ENCODE measurements at regions not wholly inside any gene's neighbourhood (a gene's known extent, or its start where the extent isn't known, plus 50 kb on each side); places are given as distances from the start of the nearest gene placed in this dataset.

GRCh38 chr1:83508485-83509151, 490.3 kb downstream of the TTLL7 start:
- H3K4me3 ChIP-seq (ENCODE audit: severe bottlenecking), result no peak overlapping the region

GRCh38 chr1:83505148-83505547, 493.8 kb downstream of the TTLL7 start:
- H3K27me3 ChIP-seq (ENCODE audit: insufficient read depth, poor library complexity, severe bottlenecking), result no peaks in the 10 kb centered on the region
- no peak overlapping the region for H3K4me3 ChIP-seq (ENCODE audit: severe bottlenecking)
- TF ChIP-seq, protein P1, sequence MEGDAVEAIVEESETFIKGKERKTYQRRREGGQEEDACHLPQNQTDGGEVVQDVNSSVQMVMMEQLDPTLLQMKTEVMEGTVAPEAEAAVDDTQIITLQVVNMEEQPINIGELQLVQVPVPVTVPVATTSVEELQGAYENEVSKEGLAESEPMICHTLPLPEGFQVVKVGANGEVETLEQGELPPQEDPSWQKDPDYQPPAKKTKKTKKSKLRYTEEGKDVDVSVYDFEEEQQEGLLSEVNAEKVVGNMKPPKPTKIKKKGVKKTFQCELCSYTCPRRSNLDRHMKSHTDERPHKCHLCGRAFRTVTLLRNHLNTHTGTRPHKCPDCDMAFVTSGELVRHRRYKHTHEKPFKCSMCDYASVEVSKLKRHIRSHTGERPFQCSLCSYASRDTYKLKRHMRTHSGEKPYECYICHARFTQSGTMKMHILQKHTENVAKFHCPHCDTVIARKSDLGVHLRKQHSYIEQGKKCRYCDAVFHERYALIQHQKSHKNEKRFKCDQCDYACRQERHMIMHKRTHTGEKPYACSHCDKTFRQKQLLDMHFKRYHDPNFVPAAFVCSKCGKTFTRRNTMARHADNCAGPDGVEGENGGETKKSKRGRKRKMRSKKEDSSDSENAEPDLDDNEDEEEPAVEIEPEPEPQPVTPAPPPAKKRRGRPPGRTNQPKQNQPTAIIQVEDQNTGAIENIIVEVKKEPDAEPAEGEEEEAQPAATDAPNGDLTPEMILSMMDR (IDR thresholded peaks at IDR 0.05; ENCODE audit: poor library complexity, severe bottlenecking), result no peak
- ATAC-seq (ENCODE audit: low read depth) (no peak), DNase-seq (ENCODE audit: low spot score) (no peak)
- H3K4me1 ChIP-seq (ENCODE audit: insufficient read depth, poor library complexity, severe bottlenecking), result no peaks in the 10 kb centered on the region
- H3K9me3 ChIP-seq (ENCODE audit: severe bottlenecking), result no peaks in the 10 kb centered on the region
- H3K36me3 ChIP-seq (ENCODE audit: low read depth), result no peaks in the 10 kb centered on the region
- no peak overlapping the region for H3K27ac ChIP-seq (ENCODE audit: poor library complexity, severe bottlenecking)

More at GRCh38 chr1:83508485-83509151, 490.3 kb downstream of the TTLL7 start:
- Histone ChIP-seq H3K9me3 (ENCODE audit: severe bottlenecking) (no peaks in the 10 kb centered on the region), H3K4me1 (ENCODE audit: insufficient read depth, poor library complexity, severe bottlenecking) (no peaks in the 10 kb centered on the region), H3K27ac (ENCODE audit: poor library complexity, severe bottlenecking) (no peak overlapping the region), H3K27me3 (ENCODE audit: insufficient read depth, poor library complexity, severe bottlenecking) (peaks cover 5% of the 10 kb centered on the region), H3K36me3 (ENCODE audit: low read depth) (no peaks in the 10 kb centered on the region)
- TF ChIP-seq, protein P1 (IDR thresholded peaks at IDR 0.05; ENCODE audit: poor library complexity, severe bottlenecking), result no peak
- ATAC-seq (ENCODE audit: low read depth) (no peak), DNase-seq (ENCODE audit: low spot score) (no peak)

GRCh38 chr1:83503153-83503552, 495.8 kb downstream of the TTLL7 start:
- Histone ChIP-seq H3K27me3 (ENCODE audit: insufficient read depth, poor library complexity, severe bottlenecking) (no peaks in the 10 kb centered on the region), H3K4me1 (ENCODE audit: insufficient read depth, poor library complexity, severe bottlenecking) (no peaks in the 10 kb centered on the region), H3K9me3 (ENCODE audit: severe bottlenecking) (no peaks in the 10 kb centered on the region), H3K36me3 (ENCODE audit: low read depth) (no peaks in the 10 kb centered on the region), H3K4me3 (ENCODE audit: severe bottlenecking) (no peak overlapping the region), H3K27ac (ENCODE audit: poor library complexity, severe bottlenecking) (no peak overlapping the region)
- DNase-seq (ENCODE audit: low spot score), result no peak
- ATAC-seq (ENCODE audit: low read depth), result no peak
- TF ChIP-seq, protein P1 (IDR thresholded peaks at IDR 0.05; ENCODE audit: poor library complexity, severe bottlenecking), result no peak

GRCh38 chr1:83500987-83501591, 497.8 kb downstream of the TTLL7 start:
- H3K36me3 ChIP-seq (ENCODE audit: low read depth), result no peaks in the 10 kb centered on the region
- TF ChIP-seq, protein P1 (IDR thresholded peaks at IDR 0.05; ENCODE audit: poor library complexity, severe bottlenecking), result no peak
- no peak for ATAC-seq (ENCODE audit: low read depth)
- no peaks in the 10 kb centered on the region for H3K4me1 ChIP-seq (ENCODE audit: insufficient read depth, poor library complexity, severe bottlenecking)
- no peaks in the 10 kb centered on the region for H3K27me3 ChIP-seq (ENCODE audit: insufficient read depth, poor library complexity, severe bottlenecking)
- no peak overlapping the region for H3K4me3 ChIP-seq (ENCODE audit: severe bottlenecking)
- no peaks in the 10 kb centered on the region for H3K9me3 ChIP-seq (ENCODE audit: severe bottlenecking)
- no peak for DNase-seq (ENCODE audit: low spot score)
- H3K27ac ChIP-seq (ENCODE audit: poor library complexity, severe bottlenecking), result no peak overlapping the region

GRCh38 chr1:83500531-83500930, 498.4 kb downstream of the TTLL7 start:
- no peak overlapping the region for H3K4me3 ChIP-seq (ENCODE audit: severe bottlenecking)
- TF ChIP-seq, protein P1 (IDR thresholded peaks at IDR 0.05; ENCODE audit: poor library complexity, severe bottlenecking), result no peak
- H3K27me3 ChIP-seq (ENCODE audit: insufficient read depth, poor library complexity, severe bottlenecking), result no peaks in the 10 kb centered on the region
- no peak for DNase-seq (ENCODE audit: low spot score)
- no peaks in the 10 kb centered on the region for H3K36me3 ChIP-seq (ENCODE audit: low read depth)
- no peak overlapping the region for H3K27ac ChIP-seq (ENCODE audit: poor library complexity, severe bottlenecking)
- no peaks in the 10 kb centered on the region for H3K4me1 ChIP-seq (ENCODE audit: insufficient read depth, poor library complexity, severe bottlenecking)
- no peaks in the 10 kb centered on the region for H3K9me3 ChIP-seq (ENCODE audit: severe bottlenecking)
- no peak for ATAC-seq (ENCODE audit: low read depth)
